Psoas muscle (tissue), 7 donors: ENCODE measurements at regions not wholly inside any gene's neighbourhood (a gene's known extent, or its start where the extent isn't known, plus 50 kb on each side); places are given as distances from the start of the nearest gene placed in this dataset.

Experiments used
- ATAC-seq, 4 donors: fragments of 200-7000 bp; cut with Tn5 transposase; one replicate each; pipeline ENCODE4 v1.9.1; 2020; ENCODE audit warnings: moderate library complexity in 3 of 4, mild to moderate bottlenecking in 2 of 4
- DNase-seq, 2 donors: peaks; one replicate each; pipeline ENCODE4 v3.0.0-alpha.2; 2020
- H3K27ac ChIP-seq: fragments of 200-600 bp; one replicate; pipeline ENCODE4 v1.8.0; 2022
- H3K27me3 ChIP-seq, 3 donors: fragments of 200-600 bp in 1 of 3; one replicate each; pipeline versions ENCODE4 v1.6.1 to v1.8.0; 2013 to 2022; ENCODE audit warnings: low read length in 2 of 3, mild to moderate bottlenecking in 2 of 3, moderate library complexity in 1 of 3; ENCODE audit not compliant: insufficient read depth in 3 of 3
- H3K36me3 ChIP-seq, 2 donors: fragments of 200-600 bp in 1 of 2; one replicate each; pipeline versions ENCODE4 v1.6.1 to v1.8.0; 2013 to 2022; ENCODE audit warnings: low read depth in 1 of 2, mild to moderate bottlenecking in 1 of 2, moderate library complexity in 1 of 2; ENCODE audit not compliant: insufficient read depth in 1 of 2
- H3K4me1 ChIP-seq: fragments of 200-600 bp; one replicate; pipeline ENCODE4 v1.8.0; 2022
- H3K4me3 ChIP-seq: fragments of 200-600 bp; one replicate; pipeline ENCODE4 v1.8.0; 2022; ENCODE audit warnings: mild to moderate bottlenecking
- H3K9me3 ChIP-seq: fragments of 200-600 bp; one replicate; pipeline ENCODE4 v1.8.0; 2022
- WGBS, 3 donors: extraction: QIAGEN DNeasy Blood & Tissue Kit; methylation state at CpG; one replicate each; pipeline versions ENCODE4 v1.1.6 to v1.1.7; 2013; 5-methylcytosine and 5-hydroxymethylcytosine counted together
- intact Hi-C, 2 donors: fragments of 100-400 bp; cut with DNase I; formaldehyde crosslinking; loops; one replicate each; pipeline versions ENCODE4 v1.11.0 to v1.14.2; 2022
- TF ChIP-seq, protein P1 (sequence below): fragments of 200-600 bp; IDR thresholded peaks from one replicate; pipeline ENCODE4 v1.8.0; 2022; ENCODE audit warnings: antibody characterized with exemption
- donor health status: healthy with polysubstance abuse.
- donor health status: DM: no; HTN: no; CAD: no; lungs with moderate emphysema.
- donor health status: Bipolar disorder and iron deficiency.
- donor health status: healthy.
- donor health status: DM: yes; HTN: yes; CAD: no.
- donor health status: DM: no; HTN: no; CAD: no.
- donor health status: DM: yes; HTN: yes; CAD: no.

DNA sequence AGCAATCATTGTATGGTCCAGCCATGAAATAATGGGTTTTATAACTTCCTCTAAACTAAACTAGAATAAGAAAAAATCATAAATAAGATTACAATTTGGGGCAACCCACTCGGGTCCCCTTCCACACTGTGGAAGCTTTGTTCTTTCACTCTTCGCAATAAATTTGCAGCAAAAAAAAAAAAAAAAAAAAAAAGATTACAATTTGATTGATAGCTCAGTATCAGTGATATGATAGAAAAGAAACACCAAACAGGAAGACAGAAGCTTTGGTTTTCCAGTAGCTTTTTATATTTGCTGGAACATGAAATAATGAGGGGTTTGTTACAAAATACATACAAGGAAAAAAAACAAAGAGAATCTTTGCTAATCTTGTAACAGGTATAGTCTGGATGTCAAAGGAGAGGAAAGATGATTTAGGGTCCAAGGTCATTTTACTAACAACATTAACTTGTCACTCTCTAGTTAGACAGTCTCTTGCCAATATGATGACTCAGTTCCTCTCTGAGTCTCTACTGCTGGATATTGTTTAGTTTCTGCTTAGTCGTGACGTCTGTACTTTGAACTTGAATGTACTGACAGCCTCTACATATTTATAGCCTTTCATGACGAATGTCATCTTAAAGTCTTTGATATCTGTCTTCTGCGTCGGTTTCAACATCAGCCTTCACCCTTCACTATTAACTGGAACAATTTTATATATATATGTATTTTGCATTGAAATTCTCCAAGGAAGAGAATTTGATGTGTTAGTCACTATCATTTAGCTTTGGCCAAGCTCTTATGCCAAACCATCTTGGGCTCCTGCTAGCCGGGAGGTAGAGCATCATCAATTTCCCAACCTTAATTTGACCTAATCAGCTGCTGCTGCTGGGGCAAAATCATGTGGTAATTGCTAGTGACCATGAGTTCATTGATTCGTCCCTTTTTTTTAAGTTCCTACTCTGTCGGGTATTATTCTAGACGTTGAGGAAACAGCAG is 213.1 kb upstream of the STXBP5 start:
- H3K36me3 ChIP-seq: no peaks in the 10 kb centered on the region
- intact Hi-C loops: no loop called here
- H3K4me3 ChIP-seq: no peak overlapping the region
- 80 to 82% (median 81%) methylated on average over 11 of the region's 11 CpGs for WGBS, 3 donors
- H3K4me1 ChIP-seq: no peaks in the 10 kb centered on the region
- TF ChIP-seq, protein P1, sequence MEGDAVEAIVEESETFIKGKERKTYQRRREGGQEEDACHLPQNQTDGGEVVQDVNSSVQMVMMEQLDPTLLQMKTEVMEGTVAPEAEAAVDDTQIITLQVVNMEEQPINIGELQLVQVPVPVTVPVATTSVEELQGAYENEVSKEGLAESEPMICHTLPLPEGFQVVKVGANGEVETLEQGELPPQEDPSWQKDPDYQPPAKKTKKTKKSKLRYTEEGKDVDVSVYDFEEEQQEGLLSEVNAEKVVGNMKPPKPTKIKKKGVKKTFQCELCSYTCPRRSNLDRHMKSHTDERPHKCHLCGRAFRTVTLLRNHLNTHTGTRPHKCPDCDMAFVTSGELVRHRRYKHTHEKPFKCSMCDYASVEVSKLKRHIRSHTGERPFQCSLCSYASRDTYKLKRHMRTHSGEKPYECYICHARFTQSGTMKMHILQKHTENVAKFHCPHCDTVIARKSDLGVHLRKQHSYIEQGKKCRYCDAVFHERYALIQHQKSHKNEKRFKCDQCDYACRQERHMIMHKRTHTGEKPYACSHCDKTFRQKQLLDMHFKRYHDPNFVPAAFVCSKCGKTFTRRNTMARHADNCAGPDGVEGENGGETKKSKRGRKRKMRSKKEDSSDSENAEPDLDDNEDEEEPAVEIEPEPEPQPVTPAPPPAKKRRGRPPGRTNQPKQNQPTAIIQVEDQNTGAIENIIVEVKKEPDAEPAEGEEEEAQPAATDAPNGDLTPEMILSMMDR: no peak
- peaks cover 9% of the 10 kb centered on the region for H3K9me3 ChIP-seq
- ATAC-seq (no peak), DNase-seq (no peak)
- H3K27me3 ChIP-seq: no peaks in the 10 kb centered on the region
- H3K27ac ChIP-seq: no peak overlapping the region

DNA sequence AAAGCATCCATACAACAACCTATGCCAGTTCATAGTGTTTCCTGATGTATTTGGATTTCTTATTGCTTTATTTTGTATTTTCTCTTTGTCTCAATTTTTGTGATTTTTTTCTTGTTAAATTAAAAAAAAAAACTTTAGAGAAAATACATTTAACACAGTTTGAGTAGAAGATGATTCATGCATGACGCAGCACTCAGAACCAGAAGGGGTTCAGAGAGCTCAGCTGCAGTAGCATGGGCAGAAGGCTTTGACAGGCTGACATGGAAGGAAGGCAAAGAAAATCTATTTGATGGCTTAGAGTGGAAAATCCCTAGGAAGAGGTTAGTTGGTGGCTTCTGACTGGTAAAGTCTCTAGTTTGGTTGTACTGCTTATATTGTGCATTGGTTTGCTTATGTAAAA is 207.2 kb upstream of the STXBP5 start:
- H3K36me3 ChIP-seq: no peaks in the 10 kb centered on the region
- ATAC-seq (no peak), DNase-seq (no peak)
- intact Hi-C loops: no loop called here
- H3K27me3 ChIP-seq: no peaks in the 10 kb centered on the region
- no peak overlapping the region for H3K4me3 ChIP-seq
- no peaks in the 10 kb centered on the region for H3K4me1 ChIP-seq
- H3K27ac ChIP-seq: no peak overlapping the region
- TF ChIP-seq, protein P1: no peak
- 85 to 93% (median 88%) methylated on average over 1 of the region's 1 CpG for WGBS, 3 donors
- H3K9me3 ChIP-seq: no peaks in the 10 kb centered on the region

DNA sequence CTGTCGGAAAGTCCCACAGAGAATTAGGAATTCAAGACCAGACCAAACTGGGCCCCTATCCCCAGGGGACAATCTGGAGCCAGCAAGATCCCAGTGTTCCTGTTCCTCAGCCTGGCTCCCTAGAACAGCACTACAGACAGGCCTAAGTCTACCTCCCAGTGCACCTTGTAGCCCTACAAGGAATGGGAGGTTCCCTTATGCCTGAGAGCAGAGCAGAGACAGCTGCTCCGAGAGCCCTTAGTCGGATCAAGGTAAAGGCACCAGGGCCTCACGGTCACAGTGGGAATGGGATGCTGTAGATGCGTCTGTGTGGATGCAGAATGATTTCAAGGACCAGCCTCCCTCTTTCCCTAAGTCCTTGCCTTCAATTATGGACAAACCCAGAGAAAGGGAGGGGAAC is 204.5 kb upstream of the STXBP5 start:
- Histone ChIP-seq H3K36me3 (no peaks in the 10 kb centered on the region), H3K27ac (no peak overlapping the region), H3K4me1 (no peaks in the 10 kb centered on the region), H3K4me3 (no peak overlapping the region), H3K9me3 (no peaks in the 10 kb centered on the region), H3K27me3 (no peaks in the 10 kb centered on the region)
- TF ChIP-seq, protein P1: no peak
- intact Hi-C loops: no loop called here
- ATAC-seq (no peak), DNase-seq (no peak)
- WGBS, 3 donors: 91 to 94% (median 94%) methylated on average over 5 of the region's 5 CpGs

DNA sequence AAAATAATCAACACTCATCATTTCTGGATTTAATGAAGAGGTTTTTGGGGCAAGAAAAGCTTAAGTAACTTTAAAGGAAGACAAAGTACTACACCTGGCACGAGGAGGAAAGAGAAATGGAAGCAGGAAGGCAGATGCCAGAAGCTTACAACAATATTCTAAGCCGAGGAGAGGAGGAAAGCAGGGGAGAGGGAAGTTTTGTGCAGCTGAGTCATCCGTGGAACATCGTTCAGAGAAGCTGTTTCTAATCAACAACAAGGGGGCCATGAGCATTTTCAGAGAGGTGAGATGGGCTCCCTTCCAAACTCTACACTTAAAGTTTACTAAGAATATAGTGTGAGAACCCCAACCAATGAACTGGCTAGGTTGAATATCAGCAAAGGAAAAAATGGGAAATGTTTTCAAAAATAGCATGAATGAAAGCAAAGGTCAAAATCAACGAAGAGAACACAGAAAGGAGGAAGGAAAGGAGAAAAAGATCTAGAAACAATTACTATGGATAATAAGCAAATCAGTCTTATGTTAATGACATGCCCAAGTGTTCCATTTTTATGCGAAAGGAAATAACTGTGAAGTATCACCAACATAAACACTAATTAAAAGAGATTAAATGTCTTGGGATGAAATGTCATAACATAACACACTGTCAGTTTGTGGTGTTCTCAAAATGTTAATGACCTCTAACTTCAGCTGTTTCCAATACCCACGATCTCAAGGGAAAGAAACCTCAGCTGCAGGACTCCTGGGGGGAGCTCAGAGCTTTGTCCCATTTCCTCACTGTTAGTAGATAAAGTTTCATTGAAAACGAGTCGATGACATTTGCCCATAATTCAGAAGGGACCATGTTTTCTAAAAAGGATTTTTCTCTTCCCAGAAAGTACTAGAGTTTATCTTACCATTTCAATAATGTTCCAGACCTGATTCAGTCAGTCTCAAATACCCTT is 203.4 kb upstream of the STXBP5 start:
- no peak overlapping the region for H3K4me3 ChIP-seq
- intact Hi-C loops: no loop called here
- no peak overlapping the region for H3K27ac ChIP-seq
- WGBS, 3 donors: 9 to 22% (median 12%) methylated on average over 9 of the region's 9 CpGs
- no peak for ATAC-seq
- DNase-seq: no peak
- H3K27me3 ChIP-seq: no peaks in the 10 kb centered on the region
- H3K36me3 ChIP-seq: no peaks in the 10 kb centered on the region
- H3K9me3 ChIP-seq: no peaks in the 10 kb centered on the region
- TF ChIP-seq, protein P1: no peak
- no peaks in the 10 kb centered on the region for H3K4me1 ChIP-seq
